22Rv1 (cell line): ENCODE measurements at regions not wholly inside any gene's neighbourhood (a gene's known extent, or its start where the extent isn't known, plus 50 kb on each side); places are given as distances from the start of the nearest gene placed in this dataset.

Source experiments
- H3K27ac ChIP-seq: fragments of 450-650 bp; 2 replicates; pipeline ENCODE4 v1.5.1; 2017
- CTCF ChIP-seq: fragments of 450-650 bp; IDR thresholded peaks from 2 replicates; pipeline ENCODE4 v1.5.1; 2017; ENCODE audit warnings: mild to moderate bottlenecking
- ZFX ChIP-seq: fragments of 450-650 bp; IDR thresholded peaks from 2 replicates; pipeline ENCODE4 v1.6.1; 2017; ENCODE audit warnings: antibody characterized with exemption, borderline replicate concordance

DNA sequence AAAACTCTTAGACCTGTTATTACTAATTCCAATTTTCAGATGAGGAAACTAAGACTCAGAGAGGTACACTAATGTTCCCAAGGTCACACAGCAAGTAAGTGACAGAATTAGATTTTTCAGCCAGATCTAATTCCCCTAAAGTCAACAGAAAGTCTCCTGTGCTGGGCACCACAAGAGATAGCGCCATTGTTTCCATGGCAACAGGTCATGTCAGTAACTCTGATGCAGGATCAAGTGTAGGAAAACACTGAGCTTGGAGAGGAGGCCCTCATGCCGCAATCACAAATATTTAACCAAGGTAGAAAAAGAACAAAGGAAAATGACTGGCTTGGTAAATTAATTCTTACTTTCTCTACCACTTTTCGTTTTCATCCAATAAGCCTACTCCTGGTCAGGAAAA lies 166.0 kb upstream of the CDH13 start:
- TF ChIP-seq ZFX (no peak), CTCF (no peak)
- no peak overlapping the region for H3K27ac ChIP-seq

DNA sequence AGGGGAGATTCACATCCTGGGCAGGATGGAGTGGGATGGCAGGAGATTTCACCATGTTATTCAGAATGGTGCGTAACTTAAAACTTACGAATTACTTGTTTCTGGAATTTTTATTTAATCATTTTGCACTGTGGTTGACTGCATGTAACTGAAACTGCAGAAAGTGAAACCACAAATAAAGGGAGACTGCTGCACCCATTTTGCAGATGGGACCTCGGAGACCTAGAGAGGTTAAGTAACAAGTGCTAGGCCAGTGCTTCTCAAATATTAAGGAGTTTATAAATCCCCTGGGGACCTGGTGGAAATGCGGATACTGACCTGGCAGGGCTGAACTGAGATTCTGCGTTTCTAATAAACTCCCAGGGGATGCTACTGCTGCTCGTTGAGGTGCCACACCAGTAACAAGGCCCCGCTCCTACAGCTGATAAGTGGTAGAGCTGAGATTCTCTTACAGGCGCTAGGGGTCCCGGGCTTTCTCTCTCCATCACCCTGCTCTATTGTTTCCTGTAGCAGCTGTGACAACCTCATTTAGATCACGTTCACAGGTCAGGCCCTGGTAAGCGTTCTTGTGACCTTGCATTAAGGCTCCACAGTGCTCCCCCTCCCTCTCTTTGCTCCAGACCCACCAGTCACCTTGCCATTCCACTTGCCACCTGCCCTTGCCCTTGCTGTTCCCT lies 167.1 kb upstream of the CDH13 start:
- H3K27ac ChIP-seq: no peak overlapping the region
- TF ChIP-seq ZFX (no peak), CTCF (no peak)

DNA sequence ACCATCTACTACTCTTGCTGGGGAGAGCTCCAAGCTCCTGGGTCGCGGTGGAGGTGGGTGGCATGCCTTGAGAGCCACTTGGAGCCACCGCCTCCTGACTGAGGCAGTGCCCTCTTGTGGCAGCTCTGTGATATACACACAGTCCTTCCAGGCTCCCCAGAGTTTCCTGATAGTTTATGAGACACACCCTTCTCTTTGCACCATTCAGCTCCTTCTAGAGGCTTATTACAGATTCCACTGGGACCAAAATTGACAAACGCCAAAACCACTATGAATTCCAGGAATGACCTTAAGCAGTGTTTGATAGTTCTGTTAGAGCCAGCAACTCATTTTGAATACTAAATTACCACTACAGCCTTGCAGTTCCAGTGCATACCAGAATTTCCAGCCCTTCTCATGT lies 170.1 kb upstream of the CDH13 start:
- no peak overlapping the region for H3K27ac ChIP-seq
- TF ChIP-seq CTCF (peak; percentile 92), ZFX (no peak)

DNA sequence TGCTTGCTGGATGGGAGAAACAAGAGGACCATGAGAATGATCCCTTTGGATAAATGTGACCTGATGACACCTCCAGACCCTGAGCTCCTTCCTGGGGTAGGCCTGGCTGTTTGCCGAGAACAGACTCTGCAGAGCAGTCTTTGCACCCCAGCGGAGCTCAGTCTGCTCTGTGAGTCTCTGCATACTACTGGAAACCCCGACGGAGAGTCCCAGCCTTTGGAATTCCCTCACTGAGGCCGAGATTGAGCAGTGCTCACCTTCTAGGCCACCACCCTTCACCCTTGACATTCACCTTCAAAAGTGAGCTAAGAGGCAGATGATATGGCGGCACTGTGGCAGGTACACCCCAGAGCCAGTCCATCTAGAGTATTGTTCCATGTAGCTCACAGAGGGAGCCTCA lies 172.2 kb upstream of the CDH13 start:
- H3K27ac ChIP-seq: no peak overlapping the region
- TF ChIP-seq ZFX (no peak), CTCF (no peak)

- TF ChIP-seq ZFX (no peak), CTCF (no peak)
- no peak overlapping the region for H3K27ac ChIP-seq
These were observed 172.6 kb upstream of the CDH13 start for GRCh38 chr16:82454152-82454551.

- TF ChIP-seq ZFX (no peak), CTCF (no peak)
- no peak overlapping the region for H3K27ac ChIP-seq
These were observed 174.6 kb upstream of the CDH13 start for GRCh38 chr16:82452004-82452756.

- no peak overlapping the region for H3K27ac ChIP-seq
- TF ChIP-seq ZFX (no peak), CTCF (no peak)
These were observed 175.3 kb upstream of the CDH13 start for GRCh38 chr16:82451449-82451848.
